ENCODE measurements at regions not wholly inside any gene's neighbourhood (a gene's known extent, or its start where the extent isn't known, plus 50 kb on each side); places are given as distances from the start of the nearest gene placed in this dataset.

- TF ChIP-seq ZFX (IDR thresholded peaks at IDR 0.05): no peak
- no peak for TF ChIP-seq CTCF (conservative IDR thresholded peaks at IDR 0.05)
- no peak overlapping the region for H3K27ac ChIP-seq
Measured at GRCh38 chr5:73234204-73234555, 61.2 kb downstream of the TMEM174 start.

- H3K27ac ChIP-seq: no peak overlapping the region
- TF ChIP-seq ZFX (IDR thresholded peaks at IDR 0.05): no peak
- no peak for TF ChIP-seq CTCF (conservative IDR thresholded peaks at IDR 0.05)
Measured at GRCh38 chr5:73233461-73234203, 60.6 kb downstream of the TMEM174 start.

GRCh38 chr5:73233053-73233460 lies 60.1 kb downstream of the TMEM174 start:
- H3K27ac ChIP-seq: no peak overlapping the region
- TF ChIP-seq CTCF (conservative IDR thresholded peaks at IDR 0.05): no peak
- no peak for TF ChIP-seq ZFX (IDR thresholded peaks at IDR 0.05)

- no peak overlapping the region for H3K27ac ChIP-seq
- no peak for TF ChIP-seq CTCF (conservative IDR thresholded peaks at IDR 0.05)
- no peak for TF ChIP-seq ZFX (IDR thresholded peaks at IDR 0.05)
Measured at GRCh38 chr5:73232266-73233041, 59.5 kb downstream of the TMEM174 start.

GRCh38 chr5:73231246-73231778 lies 58.3 kb downstream of the TMEM174 start:
- TF ChIP-seq ZFX (IDR thresholded peaks at IDR 0.05) (no peak), CTCF (conservative IDR thresholded peaks at IDR 0.05) (no peak)

GRCh38 chr5:73230264-73231245 lies 57.6 kb downstream of the TMEM174 start:
- no peak for TF ChIP-seq CTCF (conservative IDR thresholded peaks at IDR 0.05)
- TF ChIP-seq ZFX (IDR thresholded peaks at IDR 0.05): no peak

More at GRCh38 chr5:73231246-73231778, 58.3 kb downstream of the TMEM174 start:
- no peak overlapping the region for H3K27ac ChIP-seq

More at GRCh38 chr5:73230264-73231245, 57.6 kb downstream of the TMEM174 start:
- H3K27ac ChIP-seq: no peak overlapping the region
